Fibroblast of gingiva (primary cell): ENCODE measurements at regions not wholly inside any gene's neighbourhood (a gene's known extent, or its start where the extent isn't known, plus 50 kb on each side); places are given as distances from the start of the nearest gene placed in this dataset.
"Not testable (repeated sequence)": the region's sequence is repeated elsewhere in the genome, so short reads cannot be mapped to it uniquely, and the experiment has no call there.

Source experiments
- DNase-seq: peaks from one replicate; pipeline ENCODE4 v3.0.0-alpha.2; 2011; ENCODE audit warnings: low read depth

DNA sequence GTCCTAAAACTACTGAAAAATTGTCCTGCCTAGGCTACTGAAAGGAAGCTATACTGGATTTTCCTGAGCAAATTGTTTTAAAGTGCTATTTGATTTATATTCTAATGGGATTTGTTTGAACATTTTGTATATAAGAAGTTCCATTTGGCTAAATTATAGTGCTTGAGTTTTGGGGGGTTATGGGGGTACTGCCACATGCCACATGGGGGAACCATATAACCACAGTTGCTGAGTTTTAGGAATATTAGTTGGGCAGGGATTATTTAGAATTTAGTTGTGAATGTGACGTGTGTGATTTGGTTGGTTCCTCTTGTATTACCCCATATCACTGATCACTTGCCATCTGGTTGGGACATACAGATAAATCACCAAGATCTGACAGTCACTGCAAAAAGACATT lies 224.5 kb upstream of the TAPT1 start:
- DNase-seq = no peak

DNA sequence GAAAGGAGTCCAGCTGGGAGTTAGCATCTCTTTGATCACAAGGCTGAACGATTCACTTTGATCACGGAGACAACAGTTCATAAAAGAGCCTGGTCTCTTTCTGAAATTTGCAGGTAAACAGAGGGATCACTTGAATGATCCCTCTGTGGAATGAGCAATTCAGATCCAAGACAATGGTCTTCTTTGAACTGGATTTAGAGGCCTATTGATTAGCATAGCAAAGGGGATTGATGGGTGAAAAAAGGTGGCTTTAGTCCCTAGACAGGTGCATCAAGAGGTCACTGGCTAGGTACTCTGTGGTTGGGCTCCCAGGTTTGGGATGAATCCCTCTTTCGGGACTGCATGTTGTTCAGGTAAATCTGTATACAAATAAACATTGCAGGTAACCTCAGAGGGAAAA lies 223.8 kb upstream of the TAPT1 start:
- DNase-seq = no peak

DNA sequence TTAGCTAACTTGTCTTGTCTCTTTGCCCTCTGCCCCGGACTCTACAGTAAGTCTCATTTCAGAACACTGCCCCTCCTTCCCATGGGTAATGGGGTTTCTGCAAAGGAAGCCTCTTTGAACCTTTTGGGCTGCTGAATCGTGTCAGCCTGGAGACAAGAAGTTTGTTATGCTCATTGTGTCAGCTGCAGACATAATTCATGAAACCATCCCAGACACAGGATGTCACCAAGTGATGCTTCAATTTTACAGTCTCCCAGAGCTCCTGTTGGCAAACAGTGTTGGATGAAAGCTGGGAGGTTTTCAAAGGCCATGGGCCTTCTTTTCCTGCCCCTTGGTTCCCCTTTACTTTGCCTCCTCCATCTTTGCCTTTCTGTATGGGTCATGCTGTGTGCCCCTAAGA lies 223.1 kb upstream of the TAPT1 start:
- DNase-seq = no peak

DNA sequence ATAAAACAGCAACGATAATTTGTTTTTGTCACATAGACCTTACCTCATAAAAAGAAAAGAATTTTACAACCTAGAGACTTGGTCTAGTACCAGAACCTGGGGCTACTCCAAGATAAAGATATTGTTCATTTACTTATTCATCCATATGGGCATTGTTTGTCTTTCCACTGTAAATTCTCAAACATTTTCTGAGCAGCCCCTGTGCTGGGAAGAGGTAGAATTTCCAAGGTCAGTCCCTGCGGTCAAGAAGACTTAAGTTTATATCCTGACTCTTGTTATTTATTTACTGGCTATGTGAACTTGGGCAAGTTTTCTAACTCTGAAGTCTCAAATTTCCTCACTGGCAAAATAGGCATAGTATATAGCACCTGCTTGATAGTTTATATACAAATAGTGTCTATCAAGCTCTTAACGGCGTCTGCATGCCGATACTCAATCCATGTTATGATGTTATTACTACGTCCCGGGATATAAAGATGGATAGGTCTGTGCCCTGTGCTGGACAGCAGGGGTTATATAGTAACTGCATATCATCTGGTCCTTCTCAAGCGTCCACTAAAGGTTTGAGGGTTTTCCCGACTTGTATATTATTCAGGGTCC lies 222.1 kb upstream of the TAPT1 start:
- no peak for DNase-seq

DNA sequence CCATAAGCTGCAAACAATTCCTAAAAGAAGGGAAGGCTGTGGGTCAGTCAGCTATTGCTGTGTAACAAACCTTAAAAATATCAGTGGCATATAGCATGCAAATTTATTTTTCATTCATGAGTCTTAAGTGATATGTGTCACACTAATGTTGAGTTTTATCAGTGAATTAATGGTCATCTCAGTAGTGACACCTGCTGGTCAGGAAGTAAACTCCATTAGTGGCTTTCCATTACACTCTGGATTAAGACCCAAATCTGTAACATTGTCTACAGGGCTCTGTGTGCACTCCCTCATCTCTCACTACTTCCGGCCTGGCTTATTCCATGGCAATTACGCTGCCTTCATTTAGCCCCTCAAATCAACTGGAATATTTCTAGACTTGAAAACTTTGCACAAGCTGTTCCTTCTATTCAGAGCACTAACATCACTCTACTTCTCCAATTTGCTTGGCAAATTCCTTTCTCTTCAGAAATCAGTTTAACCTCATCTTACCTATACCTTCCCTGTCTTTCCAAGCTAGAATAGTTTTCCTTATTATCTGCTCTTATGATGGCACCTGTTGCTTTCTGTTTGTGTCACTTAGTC lies 217.3 kb upstream of the TAPT1 start:
- peak; percentile 24 for DNase-seq

DNA sequence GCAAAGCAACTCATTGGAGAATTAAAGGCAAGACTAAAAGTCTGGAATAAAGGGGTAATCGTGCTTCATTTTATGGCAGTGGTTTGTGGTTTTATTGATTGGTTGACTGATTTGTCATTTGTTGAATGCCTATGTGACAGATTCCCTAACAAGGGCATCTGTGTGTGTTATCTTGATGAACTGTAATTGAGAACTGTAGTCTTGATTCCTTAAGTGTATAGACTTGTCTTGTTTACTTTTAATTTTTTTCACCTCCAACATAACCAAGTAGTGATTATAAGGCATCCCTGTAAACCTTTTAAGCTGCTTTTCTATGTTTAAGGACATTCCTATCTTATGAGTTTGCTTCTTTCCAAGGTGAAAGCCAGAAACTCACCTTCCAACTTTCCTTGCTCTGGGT lies 216.0 kb upstream of the TAPT1 start:
- no peak for DNase-seq

GRCh38 chr4:16439768-16440167 lies 213.5 kb upstream of the TAPT1 start:
- no peak for DNase-seq

- no peak for DNase-seq
These were observed 212.7 kb upstream of the TAPT1 start for GRCh38 chr4:16438986-16439385.

DNA sequence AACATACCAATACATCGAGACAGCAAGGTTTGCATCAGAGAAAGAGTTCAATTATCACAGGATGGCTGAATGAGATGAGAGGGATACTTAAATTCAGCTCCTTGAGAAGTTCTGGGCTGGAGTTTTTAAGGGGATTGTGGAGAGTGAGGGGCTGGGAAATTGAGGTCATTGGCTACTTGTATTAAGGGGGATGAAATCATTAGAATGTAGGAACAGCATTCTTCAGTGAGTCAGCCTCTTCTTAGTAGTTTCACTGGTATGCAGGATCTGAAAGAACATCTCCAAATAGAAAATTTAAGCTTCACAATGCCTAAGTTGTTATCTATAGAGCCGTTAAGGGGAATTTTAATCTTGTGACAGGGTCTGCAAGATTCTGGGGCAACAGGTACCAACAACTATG lies 211.6 kb upstream of the TAPT1 start:
- DNase-seq = no peak

DNA sequence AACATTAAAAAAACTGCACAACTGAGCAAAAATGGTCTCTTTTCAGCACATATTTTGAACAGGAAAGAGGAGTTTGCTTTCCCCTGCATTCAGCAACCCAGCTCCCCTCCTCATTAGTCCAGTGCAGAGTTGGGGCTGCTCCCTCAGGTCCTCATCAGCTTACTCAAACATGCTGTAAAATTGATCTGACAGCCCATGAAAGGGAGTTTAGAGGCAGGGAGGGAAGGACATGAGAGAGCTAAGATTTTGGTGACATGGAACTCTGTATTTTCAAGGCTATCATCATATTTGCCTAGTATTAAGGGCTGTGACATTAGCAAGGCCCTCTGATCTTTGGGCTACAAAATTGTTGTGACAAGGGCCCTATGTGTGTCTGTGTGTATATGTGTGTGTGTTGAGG lies 205.6 kb upstream of the TAPT1 start:
- no peak for DNase-seq

- no peak for DNase-seq
These were observed 192.5 kb upstream of the TAPT1 start for GRCh38 chr4:16418814-16419213.

DNA sequence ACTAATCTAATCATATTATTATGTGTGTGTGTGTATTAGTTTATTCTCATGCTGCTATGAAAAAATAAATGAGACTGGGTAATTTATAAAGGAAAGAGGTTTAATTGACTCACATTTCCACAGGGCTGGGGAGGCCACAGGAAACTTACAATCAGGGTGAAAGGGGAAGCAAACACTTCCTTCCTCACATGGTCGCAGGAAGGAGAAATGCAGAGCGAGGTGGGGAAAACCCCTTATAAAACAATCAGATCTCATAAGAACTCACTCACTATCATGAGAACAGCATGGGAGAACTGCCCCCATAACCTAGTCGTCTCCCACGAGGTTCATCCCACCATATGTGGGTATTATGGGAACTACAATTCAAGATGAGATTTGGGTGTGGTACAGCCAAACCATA lies 190.9 kb upstream of the TAPT1 start:
- DNase-seq = no peak

GRCh38 chr4:16416601-16417000 lies 190.3 kb upstream of the TAPT1 start:
- DNase-seq = no peak

DNA sequence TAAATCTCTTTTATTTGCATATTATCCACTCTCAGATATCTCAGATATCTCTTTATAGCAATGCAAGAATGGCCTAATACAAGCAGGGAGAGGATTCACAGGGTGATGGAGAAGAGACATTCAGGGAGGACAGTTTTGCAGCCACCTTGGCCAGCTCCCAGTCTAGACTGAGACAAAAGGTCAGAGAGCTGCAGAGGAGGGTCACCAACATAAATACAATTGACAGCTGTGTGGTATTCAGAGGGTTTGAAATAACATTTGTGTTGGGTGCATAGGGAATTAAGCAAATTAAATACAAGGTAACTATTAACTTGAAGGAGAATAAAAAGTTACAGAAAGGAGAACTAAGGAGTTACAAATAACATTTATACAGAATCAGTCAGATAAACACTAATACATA lies 189.5 kb upstream of the TAPT1 start:
- no peak for DNase-seq

- DNase-seq = no peak
These were observed 187.7 kb upstream of the TAPT1 start for GRCh38 chr4:16413814-16414555.

DNA sequence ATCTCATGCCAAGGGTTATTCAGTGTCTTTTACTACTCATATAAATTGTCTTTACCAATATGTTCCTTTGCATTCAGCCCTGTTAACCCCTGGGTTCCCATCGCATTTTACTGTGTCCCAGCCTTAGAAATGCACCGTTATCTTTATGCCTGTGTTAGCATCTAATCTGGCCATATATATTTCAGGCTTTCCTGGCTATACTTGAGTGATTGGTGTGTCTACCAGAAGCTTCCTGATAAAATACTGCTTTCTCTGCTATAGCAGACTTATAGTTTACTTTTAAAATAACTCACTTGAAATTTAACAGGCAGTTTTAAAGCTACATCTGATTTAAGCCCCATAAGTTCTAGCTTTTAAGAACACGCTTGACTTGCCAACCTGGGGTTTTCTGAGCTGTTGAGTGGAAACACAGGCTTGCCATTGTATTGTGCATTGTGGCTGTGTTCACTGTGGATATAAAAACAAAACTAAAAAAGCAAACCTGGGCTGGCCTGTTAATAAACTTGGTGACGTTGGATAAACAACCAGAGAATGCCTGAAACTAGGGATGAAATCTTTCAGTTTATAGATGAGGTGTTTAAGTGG lies 185.3 kb upstream of the TAPT1 start:
- no peak for DNase-seq

DNA sequence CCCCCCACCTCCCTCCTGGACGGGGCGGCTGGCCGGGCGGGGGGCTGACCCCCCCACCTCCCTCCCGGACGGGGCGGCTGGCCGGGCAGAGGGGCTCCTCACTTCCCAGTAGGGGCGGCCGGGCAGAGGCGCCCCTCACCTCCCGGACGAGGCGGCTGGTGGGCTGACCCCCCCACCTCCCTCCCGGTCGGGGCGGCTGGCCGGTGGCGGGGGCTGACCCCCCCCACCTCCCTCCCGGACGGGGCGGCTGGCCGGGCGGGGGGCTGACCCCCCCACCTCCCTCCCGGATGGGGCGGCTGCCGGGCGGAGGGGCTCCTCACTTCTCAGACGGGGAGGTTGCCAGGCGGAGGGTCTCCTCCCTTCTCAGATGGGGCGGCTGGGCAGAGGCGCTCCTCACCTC lies 166.9 kb upstream of the TAPT1 start:
- DNase-seq = not testable (repeated sequence)

DNA sequence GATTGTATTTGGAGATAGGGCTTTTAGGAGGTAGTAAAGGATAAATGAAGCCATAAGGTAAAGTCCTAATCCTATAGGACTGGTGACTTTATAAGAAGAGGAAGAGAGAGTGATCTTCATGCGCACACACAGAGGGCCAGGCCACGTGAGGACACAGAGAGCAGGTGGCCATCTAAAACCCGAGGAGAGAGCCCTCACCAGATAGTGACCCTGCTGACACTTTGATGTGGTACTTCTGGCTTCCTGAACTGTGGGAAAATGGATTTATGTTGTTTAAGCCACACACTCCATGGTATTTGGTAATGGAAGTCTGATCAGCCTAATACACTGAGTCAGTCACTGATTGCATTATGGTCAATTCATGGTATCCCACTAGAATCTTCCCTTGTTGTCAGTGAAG lies 164.9 kb upstream of the TAPT1 start:
- no peak for DNase-seq

DNA sequence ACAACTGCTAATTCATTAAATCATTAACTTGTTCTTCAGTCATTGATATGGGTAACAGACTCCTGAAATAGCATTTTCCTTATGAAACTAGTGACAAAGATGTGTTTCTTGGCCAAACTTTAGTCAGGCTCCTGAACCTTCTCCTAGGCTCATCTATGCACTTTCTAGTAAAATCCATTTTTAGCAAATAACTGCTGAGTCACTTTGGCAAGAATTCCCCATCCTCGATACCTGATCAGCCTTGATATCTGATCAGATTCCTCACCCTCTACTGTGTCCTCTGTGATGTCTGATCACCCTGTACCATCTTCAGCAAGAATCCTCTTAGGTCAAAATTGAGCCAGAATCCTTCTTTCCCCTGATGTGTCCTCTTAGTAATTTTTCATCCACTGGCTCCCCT lies 161.2 kb upstream of the TAPT1 start:
- DNase-seq = no peak

DNA sequence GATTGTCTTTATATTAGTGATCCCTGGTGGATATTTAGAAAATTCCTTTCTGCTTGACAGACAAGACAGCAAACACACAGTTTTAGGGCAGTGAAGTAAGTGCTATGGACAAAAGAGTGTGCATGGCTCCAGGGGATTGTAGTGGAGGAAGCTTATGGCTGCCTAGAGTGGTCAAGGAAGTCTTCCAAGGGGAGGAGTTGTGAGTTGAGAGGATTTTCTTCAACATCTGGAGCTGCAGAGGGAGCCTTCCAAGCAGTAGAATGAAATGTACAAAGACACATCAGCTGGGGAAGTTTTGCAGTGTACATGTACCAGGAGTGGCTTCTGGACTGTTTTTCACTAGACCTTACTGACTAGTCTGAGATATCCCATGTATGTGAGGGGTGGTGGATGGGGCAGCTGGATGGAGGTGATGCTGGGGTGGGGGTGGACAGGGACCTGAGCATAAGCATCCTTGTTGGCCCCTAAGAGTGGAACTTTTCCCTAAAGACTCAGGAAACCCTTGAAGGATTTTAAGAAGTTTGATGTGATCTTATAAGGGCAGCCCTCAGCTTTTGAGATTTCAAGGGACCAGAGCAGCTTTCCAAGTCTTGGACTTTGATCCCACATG lies 160.5 kb upstream of the TAPT1 start:
- no peak for DNase-seq

DNA sequence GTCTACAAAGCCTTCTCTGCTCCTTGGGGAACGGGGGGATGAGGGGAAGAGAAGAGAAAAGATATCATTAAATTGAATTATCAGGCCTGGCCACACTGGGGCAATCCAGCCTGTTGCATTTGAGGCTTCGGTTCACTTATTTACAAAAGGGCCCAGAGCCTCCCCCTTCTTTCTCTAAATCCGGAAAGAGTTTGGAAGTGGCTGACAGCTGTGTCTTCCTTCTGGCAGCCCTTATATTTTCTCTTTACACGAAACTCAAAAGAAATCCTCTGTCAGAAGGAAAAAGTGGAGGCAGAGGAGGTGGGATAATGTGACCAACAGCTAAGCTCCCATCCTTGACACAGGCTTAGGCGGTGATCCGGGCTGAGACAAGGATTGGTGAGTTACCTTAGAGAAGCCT lies 158.3 kb upstream of the TAPT1 start:
- DNase-seq = no peak

- DNase-seq = no peak
These were observed 156.3 kb upstream of the TAPT1 start for GRCh38 chr4:16382571-16382970.

DNA sequence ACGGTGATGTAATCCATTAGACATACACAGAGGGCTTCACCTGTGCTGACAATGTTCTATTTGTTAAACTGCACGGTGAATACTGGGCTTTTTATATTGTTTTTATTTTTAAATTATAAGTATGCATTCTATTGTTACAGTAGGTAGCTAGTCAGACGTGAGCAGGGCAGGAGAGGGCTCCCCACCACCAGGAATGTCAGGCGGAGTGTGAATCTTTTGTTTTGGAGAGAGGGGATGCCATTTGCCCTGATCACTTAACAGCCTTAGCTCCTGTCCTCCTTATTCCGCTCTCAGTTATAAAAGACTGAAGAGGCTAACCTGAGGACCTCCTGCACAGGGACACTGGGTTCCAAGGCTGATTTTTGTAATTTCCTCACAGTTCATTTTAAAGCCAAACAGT lies 151.6 kb upstream of the TAPT1 start:
- no peak for DNase-seq
